HepG2 (cell line): ENCODE measurements at regions not wholly inside any gene's neighbourhood (a gene's known extent, or its start where the extent isn't known, plus 50 kb on each side); places are given as distances from the start of the nearest gene placed in this dataset.

Source experiments
- ATAC-seq: fragments of 200-7000 bp; cut with Tn5 transposase; 3 replicates; pipeline ENCODE4 v1.9.1; 2020; ENCODE audit warnings: mild to moderate bottlenecking, moderate library complexity
- BruUV-seq: library from RNA; stranded (reverse); fragments of 400-500 nt; replicated peaks from 2 replicates; lab custom pipeline; 2021; lab: Mats Ljungman, UMichigan
- CTCF ChIA-PET: fragments of 300-600 bp; formaldehyde crosslinking; extraction: SDS; loops from one replicate; lab custom pipeline; 2021; ENCODE audit warnings: low total read pairs, inconsistent platforms, low intra/inter-chr PET ratio; lab: Yijun Ruan, JAX
- POLR2A ChIA-PET: fragments of 350-600 bp; sonication (Branson Sonifier 250); formaldehyde crosslinking; loops from one replicate; lab custom pipeline; 2020; ENCODE audit warnings: antibody characterized with exemption, inconsistent platforms; lab: Yijun Ruan, JAX
- DNase-seq: peaks from one replicate; pipeline ENCODE4 v3.0.0-alpha.2; 2015; ENCODE audit warnings: low spot score
- FAIRE-seq: peaks from 3 replicates; lab custom pipeline; 2011; peaks lifted over from hg19 to GRCh38; lab: Jason Lieb, UNC
- H2AFZ ChIP-seq: one replicate; pipeline ENCODE4 v1.6.1; 2011; ENCODE audit warnings: low read length, inconsistent platforms
- H3K27ac ChIP-seq: fragments of 300-600 bp; 3 replicates; pipeline ENCODE4 v1.8.0; 2011; ENCODE audit warnings: mixed run types, mild to moderate bottlenecking, mixed read lengths, low read length, inconsistent platforms; ENCODE audit not compliant: insufficient read depth; ENCODE audit errors: extremely low read length
- H3K27me3 ChIP-seq, 2 experiments: fragments of 200-600 bp in 1 of 2; 2 replicates in 1 of 2; 3 replicates in 1 of 2; pipeline versions ENCODE4 v1.6.0 to v1.8.0; 2011; ENCODE audit warnings: low read length in 2 of 2, mild to moderate bottlenecking in 2 of 2, moderate library complexity in 2 of 2, inconsistent platforms in 1 of 2; ENCODE audit not compliant: insufficient read depth in 2 of 2, control insufficient read depth in 1 of 2
- H3K36me3 ChIP-seq, 2 experiments: fragments of 200-600 bp in 1 of 2; replicated peaks in 1 of 2; 2 replicates in 1 of 2; 3 replicates in 1 of 2; pipeline versions ENCODE4 v1.5.1 to v1.8.0; 2011; ENCODE audit warnings: low read length in 2 of 2, inconsistent platforms in 1 of 2; ENCODE audit not compliant: insufficient read depth in 2 of 2, control insufficient read depth in 1 of 2
- H3K4me1 ChIP-seq: 2 replicates; pipeline ENCODE4 v1.5.1; 2012; ENCODE audit warnings: low read length, inconsistent platforms; ENCODE audit not compliant: insufficient read depth
- H3K4me2 ChIP-seq: 2 replicates; pipeline ENCODE4 v1.6.0; 2011; ENCODE audit warnings: low read depth, low read length, inconsistent platforms
- H3K4me3 ChIP-seq, 3 experiments: fragments of 200-600 bp in 1 of 3; sonication (generic), shearing (Covaris generic) in 1 of 3; replicated peaks in 1 of 3; 2 replicates each; pipeline ENCODE4 v1.5.1; 2011 to 2016; ENCODE audit warnings: low read length in 3 of 3, inconsistent platforms in 2 of 3, low read depth in 2 of 3, mild to moderate bottlenecking in 2 of 3, control low read depth in 1 of 3, mixed read lengths in 1 of 3; ENCODE audit not compliant: insufficient read depth in 1 of 3
- H3K79me2 ChIP-seq: one replicate; pipeline ENCODE4 v1.6.1; 2011; ENCODE audit warnings: low read length, inconsistent platforms; ENCODE audit not compliant: insufficient read depth
- H3K9ac ChIP-seq: 2 replicates; pipeline ENCODE4 v1.6.0; 2011; ENCODE audit warnings: mild to moderate bottlenecking, low read depth, low read length, inconsistent platforms; ENCODE audit not compliant: insufficient read depth
- H3K9me3 ChIP-seq: 2 replicates; pipeline ENCODE4 v1.5.1; 2012; ENCODE audit warnings: mild to moderate bottlenecking, low read length
- H4K20me1 ChIP-seq: 2 replicates; pipeline ENCODE4 v1.6.0; 2011; ENCODE audit warnings: inconsistent platforms, mild to moderate bottlenecking, low read length, moderate library complexity; ENCODE audit not compliant: insufficient read depth
- ELF1 ChIP-seq: sonication (generic); formaldehyde crosslinking; IDR thresholded peaks from 2 replicates; pipeline ENCODE4 v1.4.0; 2020; ENCODE audit warnings: missing genetic modification reagents
- FOXJ3 ChIP-seq: sonication (generic); formaldehyde crosslinking; IDR thresholded peaks from 2 replicates; pipeline ENCODE4 v1.4.0; 2020; ENCODE audit warnings: missing genetic modification reagents, mild to moderate bottlenecking, borderline replicate concordance
- IRF9 ChIP-seq: sonication (generic); formaldehyde crosslinking; IDR thresholded peaks from 2 replicates; pipeline ENCODE4 v1.8.0; 2022; ENCODE audit warnings: missing genetic modification reagents, mild to moderate bottlenecking, borderline replicate concordance
- MAFF ChIP-seq: IDR thresholded peaks from 2 replicates; pipeline ENCODE4 v1.6.1; 2011; ENCODE audit warnings: low read depth, low read length, improper control_type of control experiment
- RFXAP ChIP-seq: sonication (generic); formaldehyde crosslinking; IDR thresholded peaks from 2 replicates; pipeline ENCODE4 v1.4.0; 2020; ENCODE audit warnings: missing genetic modification reagents, borderline replicate concordance
- SMC3 ChIP-seq: IDR thresholded peaks from 2 replicates; pipeline ENCODE4 v1.6.1; 2011; ENCODE audit warnings: low read length, improper control_type of control experiment
- ZBTB3 ChIP-seq: sonication (generic); formaldehyde crosslinking; IDR thresholded peaks from 2 replicates; pipeline ENCODE4 v1.4.0; 2020; ENCODE audit warnings: low read depth, mild to moderate bottlenecking, moderate library complexity, missing genetic modification reagents, borderline replicate concordance
- WGBS: methylation state at CpG from one replicate; pipeline ENCODE4 v1.1.6; 2017; ENCODE audit warnings: low lambda C conversion rate; 5-methylcytosine and 5-hydroxymethylcytosine counted together
- in situ Hi-C: cut with HindIII; loops from 2 replicates; pipeline ENCODE4 v1.10.0; 2017; ENCODE audit warnings: low pct_unique_long_range_greater_than_20kb; ENCODE audit not compliant: extremely low pct_ligation_motif_present
- intact Hi-C: fragments of 100-400 bp; cut with micrococcal nuclease; formaldehyde crosslinking; loops from one replicate; pipeline ENCODE4 v1.10.0; 2022; ENCODE audit not compliant: unreplicated experiment

- BruUV-seq = no TSS peak
- DNase-seq (no peak), ATAC-seq (no peak), FAIRE-seq (no peak)
- H2AFZ ChIP-seq = no peak overlapping the region
- in situ Hi-C loops = loop anchor here (25.0 kb wide), 1 partner anchor 274 kb away; no protein-coding TSS in a partner anchor
- H3K4me1 ChIP-seq = peaks cover 24% of the 10 kb centered on the region
- no peak overlapping the region for H3K4me3 ChIP-seq
- ChIA-PET CTCF (no interaction called here), POLR2A (no interaction called here)
- H3K36me3 ChIP-seq = no peaks in the 10 kb centered on the region
- no peaks in the 10 kb centered on the region for H3K27me3 ChIP-seq
- H3K9me3 ChIP-seq = no peaks in the 10 kb centered on the region
- WGBS = 3% methylated on average over 2 of the region's 2 CpGs
- no peak overlapping the region for H3K27ac ChIP-seq
- intact Hi-C loops = no loop called here
- H3K79me2 ChIP-seq = no peaks in the 10 kb centered on the region
- H3K9ac ChIP-seq = no peak overlapping the region
- no peak overlapping the region for H3K4me2 ChIP-seq
- no peaks in the 10 kb centered on the region for H4K20me1 ChIP-seq
- TF ChIP-seq SMC3 (no peak), MAFF (no peak), FOXJ3 (CRISPR knock-in tag) (no peak), IRF9 (no peak), RFXAP (CRISPR knock-in tag) (no peak)
These were observed 289.3 kb downstream of the DUSP6 start for GRCh38 chr12:89062996-89063395.

- Histone ChIP-seq H3K4me1 (peaks cover 26% of the 10 kb centered on the region), H3K4me2 (peak overlapping the region; percentile 45), H3K9ac (no peak overlapping the region), H4K20me1 (no peaks in the 10 kb centered on the region), H3K36me3 (no peaks in the 10 kb centered on the region), H3K27ac (no peak overlapping the region), H3K9me3 (no peaks in the 10 kb centered on the region), H2AFZ (no peak overlapping the region), H3K27me3 (no peaks in the 10 kb centered on the region), H3K79me2 (no peaks in the 10 kb centered on the region), H3K4me3 (no peak overlapping the region; a peak in 1 of 6 replicates)
- POLR2A ChIA-PET = interaction anchor here (1.1 kb wide), 1 partner anchor 293 kb away, joined by 4 read pairs; no protein-coding TSS in a partner anchor
- BruUV-seq = no TSS peak
- ATAC-seq = peak; percentile 54
- intact Hi-C loops = no loop called here
- no peak for FAIRE-seq
- no peak for DNase-seq
- CTCF ChIA-PET = no interaction called here
- WGBS = 1% methylated on average over 9 of the region's 9 CpGs
- TF ChIP-seq ELF1 (CRISPR knock-in tag) = 0 out of 2 replicates have a peak, but pooled peaks have one; percentile 37
- TF ChIP-seq ZBTB3 = no peak
- TF ChIP-seq, all 625 proteins: peak for 1
- in situ Hi-C loops = loop anchor here (5.0 to 25.0 kb wide), 3 partner anchors 277 to 465 kb away; partner anchors contain the start of genes GALNT4 and POC1B
These were observed 292.4 kb downstream of the DUSP6 start for GRCh38 chr12:89059721-89060541.
